OCI-LY7 (cell line): ENCODE measurements at regions not wholly inside any gene's neighbourhood (a gene's known extent, or its start where the extent isn't known, plus 50 kb on each side); places are given as distances from the start of the nearest gene placed in this dataset.

ENCODE experiments used
- CTCF ChIP-seq: fragments of 200-600 bp; sonication (generic); conservative IDR thresholded peaks from 2 replicates; pipeline ENCODE4 v1.5.1; 2014; ENCODE audit warnings: mild to moderate bottlenecking, antibody characterized with exemption, low read length, moderate library complexity, mixed read lengths
- EZH2phosphoT487 ChIP-seq: fragments of 200-600 bp; sonication (generic); IDR thresholded peaks from 2 replicates; pipeline ENCODE4 v1.6.1; 2018; ENCODE audit warnings: low read depth, borderline replicate concordance, mild to moderate bottlenecking, mixed run types, antibody characterized with exemption, low read length, moderate library complexity, mixed read lengths

GRCh38 chr2:150335596-150335995 is 151.9 kb downstream of the RND3 start:
- TF ChIP-seq CTCF: no peak
- TF ChIP-seq EZH2phosphoT487: no peak
